Esophagus (tissue), 2 donors: ENCODE measurements at regions not wholly inside any gene's neighbourhood (a gene's known extent, or its start where the extent isn't known, plus 50 kb on each side); places are given as distances from the start of the nearest gene placed in this dataset.
"Not testable (repeated sequence)": the region's sequence is repeated elsewhere in the genome, so short reads cannot be mapped to it uniquely, and the experiment has no call there.

Experiments
- H3K27ac ChIP-seq, 2 donors: one replicate each; pipeline ENCODE4 v1.5.1; 2013; ENCODE audit warnings: low read depth in 2 of 2, mild to moderate bottlenecking in 2 of 2, inconsistent platforms in 1 of 2, low read length in 1 of 2, moderate library complexity in 1 of 2
- H3K27me3 ChIP-seq, 2 donors: one replicate each; pipeline ENCODE4 v1.6.1; 2013; ENCODE audit warnings: low read length in 2 of 2, control low read depth in 1 of 2, mild to moderate bottlenecking in 1 of 2; ENCODE audit not compliant: insufficient read depth in 2 of 2, control insufficient read depth in 1 of 2
- H3K36me3 ChIP-seq, 2 donors: one replicate each; pipeline ENCODE4 v1.6.1; 2013; ENCODE audit warnings: low read length in 1 of 2; ENCODE audit not compliant: control insufficient read depth in 2 of 2, insufficient read depth in 2 of 2
- H3K4me1 ChIP-seq, 2 donors: one replicate each; pipeline ENCODE4 v1.6.1; 2013; ENCODE audit warnings: low read length in 1 of 2; ENCODE audit not compliant: control insufficient read depth in 2 of 2, insufficient read depth in 2 of 2
- H3K4me3 ChIP-seq, 2 donors: one replicate each; pipeline ENCODE4 v1.5.1; 2013; ENCODE audit warnings: low read length in 2 of 2, mild to moderate bottlenecking in 2 of 2, low read depth in 1 of 2, moderate library complexity in 1 of 2
- H3K9me3 ChIP-seq, 2 donors: one replicate each; pipeline ENCODE4 v1.6.1; 2013; ENCODE audit warnings: mild to moderate bottlenecking in 2 of 2, low read depth in 1 of 2, low read length in 1 of 2, moderate library complexity in 1 of 2; ENCODE audit not compliant: control insufficient read depth in 2 of 2, insufficient read depth in 1 of 2
- WGBS, 2 donors: extraction: QIAGEN DNeasy Blood & Tissue Kit; methylation state at CpG; one replicate each; pipeline ENCODE4 v1.1.7; 2013; 5-methylcytosine and 5-hydroxymethylcytosine counted together
- donor health status: healthy with polysubstance abuse.
- donor health status: Bipolar disorder and iron deficiency.

GRCh38 chr2:187656123-187656522 lies 101.9 kb upstream of the TFPI start:
- Histone ChIP-seq H3K27ac (no peak overlapping the region), H3K4me1 (no peaks in the 10 kb centered on the region), H3K9me3 (no peaks in the 10 kb centered on the region), H3K36me3 (no peaks in the 10 kb centered on the region), H3K27me3 (no peaks in the 10 kb centered on the region), H3K4me3 (no peak overlapping the region)
- WGBS, 2 donors, result 71 to 77% methylated on average over 4 of the region's 4 CpGs

- Histone ChIP-seq H3K4me1 (no peaks in the 10 kb centered on the region), H3K4me3 (no peak overlapping the region), H3K27ac (no peak overlapping the region), H3K9me3 (no peaks in the 10 kb centered on the region), H3K36me3 (no peaks in the 10 kb centered on the region), H3K27me3 (no peaks in the 10 kb centered on the region)
- 39 to 43% methylated on average over 5 of the region's 5 CpGs for WGBS, 2 donors
Measured at GRCh38 chr2:187658952-187659525, 104.8 kb upstream of the TFPI start.

DNA sequence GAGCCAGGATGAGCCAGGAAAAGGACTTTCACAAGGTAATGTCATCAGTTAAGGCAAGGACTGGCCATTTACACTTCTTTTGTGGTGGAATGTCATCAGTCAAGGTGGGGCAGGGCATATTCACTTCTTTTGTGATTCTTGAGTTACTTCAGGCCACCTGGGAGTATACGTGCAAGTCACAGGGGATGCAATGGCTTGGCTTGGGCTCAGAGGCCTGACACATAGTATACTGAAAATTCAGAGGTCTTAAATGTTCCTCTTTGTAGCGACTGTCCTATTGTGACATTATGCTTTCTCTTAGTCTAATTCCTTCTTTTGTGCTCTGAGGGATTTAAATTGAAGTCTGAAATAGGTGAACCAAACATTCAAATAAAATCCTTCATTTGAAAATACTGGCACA lies 121.8 kb upstream of the TFPI start:
- not testable (repeated sequence) for H3K4me1 ChIP-seq, H3K36me3 ChIP-seq, H3K4me3 ChIP-seq, H3K27me3 ChIP-seq, H3K9me3 ChIP-seq, H3K27ac ChIP-seq
- 84 to 86% methylated on average over 2 of the region's 2 CpGs for WGBS, 2 donors

DNA sequence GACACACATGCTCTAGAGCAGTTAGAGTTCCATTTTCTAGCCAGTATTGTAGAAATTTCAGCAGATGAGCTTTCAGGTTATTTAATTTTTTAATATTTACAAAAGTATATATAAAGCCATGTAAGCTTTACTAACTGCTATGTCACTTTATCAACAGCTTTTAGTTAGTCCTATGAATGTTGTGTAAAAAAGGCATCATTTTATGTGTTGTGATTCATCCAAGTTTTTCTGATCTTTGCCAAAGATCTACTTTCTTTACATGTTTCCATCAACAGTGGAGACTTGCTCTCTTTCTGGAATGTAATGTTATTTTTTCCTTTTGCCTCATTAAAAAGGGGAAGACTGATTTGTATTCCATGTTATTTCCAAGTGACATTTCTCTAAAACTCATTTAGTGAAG lies 125.2 kb upstream of the TFPI start:
- no peaks in the 10 kb centered on the region for H3K4me1 ChIP-seq
- no peaks in the 10 kb centered on the region for H3K27me3 ChIP-seq
- H3K36me3 ChIP-seq, result no peaks in the 10 kb centered on the region
- no peaks in the 10 kb centered on the region for H3K9me3 ChIP-seq
- no peak overlapping the region for H3K4me3 ChIP-seq
- H3K27ac ChIP-seq, result no peak overlapping the region

DNA sequence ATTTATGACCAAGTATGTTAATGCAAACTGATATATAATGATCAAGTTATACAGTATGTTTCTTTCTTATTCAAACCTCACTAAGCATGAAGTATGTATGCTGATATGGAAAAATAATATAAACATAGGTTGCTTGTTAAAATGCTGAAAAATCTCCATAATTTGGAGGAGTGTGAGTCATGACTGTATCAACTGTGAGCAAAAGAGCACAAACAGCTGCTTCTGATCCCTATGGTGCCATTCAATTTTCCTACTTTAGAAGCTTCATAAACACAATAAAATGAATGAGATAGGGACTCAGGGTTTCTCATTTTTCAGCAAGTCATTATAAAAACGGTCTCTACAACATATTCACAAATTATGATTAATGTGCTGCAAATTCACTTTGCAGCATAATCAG lies 129.9 kb upstream of the TFPI start:
- no peaks in the 10 kb centered on the region for H3K4me1 ChIP-seq
- 54 to 57% methylated on average over 1 of the region's 1 CpG for WGBS, 2 donors
- no peaks in the 10 kb centered on the region for H3K36me3 ChIP-seq
- no peaks in the 10 kb centered on the region for H3K27me3 ChIP-seq
- no peak overlapping the region for H3K27ac ChIP-seq
- H3K9me3 ChIP-seq, result no peaks in the 10 kb centered on the region
- H3K4me3 ChIP-seq, result no peak overlapping the region

DNA sequence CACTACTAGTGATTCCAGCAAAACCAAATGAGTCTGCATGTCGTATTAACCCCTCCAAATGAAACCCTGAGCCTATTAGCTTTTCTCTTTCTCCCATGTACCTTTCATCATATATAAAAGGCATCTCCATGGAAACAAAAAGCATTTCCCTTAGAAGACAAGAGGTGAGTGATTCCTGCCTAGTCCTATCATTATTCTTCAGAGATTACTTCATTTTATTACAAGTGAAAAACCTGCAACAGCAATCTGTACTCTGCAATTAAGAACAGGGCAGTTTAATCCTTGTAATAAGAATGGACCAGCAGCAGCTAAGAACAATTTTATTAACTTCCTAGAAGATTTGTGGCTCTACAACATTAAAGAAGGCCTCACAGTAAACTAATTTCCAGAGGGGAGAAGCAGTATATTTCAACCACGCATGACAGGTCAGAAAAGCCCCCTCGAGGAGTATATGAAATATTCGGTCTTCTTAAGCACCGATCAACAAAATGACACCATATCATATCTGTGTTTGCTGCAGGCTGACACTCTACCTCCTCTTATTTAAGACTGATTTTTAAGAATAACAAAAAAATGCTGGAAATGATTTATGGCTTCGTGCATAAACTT lies 132.3 kb upstream of the TFPI start:
- no peak overlapping the region for H3K4me3 ChIP-seq
- H3K4me1 ChIP-seq, result no peaks in the 10 kb centered on the region
- no peaks in the 10 kb centered on the region for H3K9me3 ChIP-seq
- no peaks in the 10 kb centered on the region for H3K36me3 ChIP-seq
- H3K27me3 ChIP-seq, result no peaks in the 10 kb centered on the region
- 85 to 94% methylated on average over 6 of the region's 6 CpGs for WGBS, 2 donors
- no peak overlapping the region for H3K27ac ChIP-seq

GRCh38 chr2:187687585-187687984 lies 133.3 kb upstream of the TFPI start:
- WGBS, 2 donors, result 66 to 67% methylated on average over 2 of the region's 2 CpGs

DNA sequence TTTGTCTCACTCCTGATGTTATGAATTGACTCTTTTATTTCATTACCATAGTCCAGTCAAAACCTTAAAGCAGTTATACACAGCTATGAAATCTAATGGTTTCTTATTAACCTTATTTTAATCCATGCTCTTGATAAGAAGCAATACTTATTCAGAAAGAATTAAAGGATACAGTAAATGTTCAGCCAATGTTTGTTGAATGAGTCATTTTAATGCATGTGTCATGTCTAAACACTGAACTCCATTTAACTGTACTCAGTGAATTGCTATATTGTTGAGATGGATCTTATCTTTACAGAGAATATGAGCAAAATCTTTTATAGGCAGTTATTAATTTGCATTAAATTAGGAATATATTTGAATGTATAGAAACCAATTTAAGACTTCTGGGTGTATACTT lies 135.1 kb upstream of the TFPI start:
- Histone ChIP-seq H3K4me1 (no peaks in the 10 kb centered on the region), H3K27me3 (no peaks in the 10 kb centered on the region), H3K27ac (no peak overlapping the region), H3K36me3 (no peaks in the 10 kb centered on the region), H3K4me3 (no peak overlapping the region), H3K9me3 (no peaks in the 10 kb centered on the region)

More at GRCh38 chr2:187687585-187687984, 133.3 kb upstream of the TFPI start:
- no peaks in the 10 kb centered on the region for H3K27me3 ChIP-seq
- H3K4me1 ChIP-seq, result no peaks in the 10 kb centered on the region
- no peaks in the 10 kb centered on the region for H3K36me3 ChIP-seq
- H3K4me3 ChIP-seq, result no peak overlapping the region
- no peaks in the 10 kb centered on the region for H3K9me3 ChIP-seq
- no peak overlapping the region for H3K27ac ChIP-seq

DNA sequence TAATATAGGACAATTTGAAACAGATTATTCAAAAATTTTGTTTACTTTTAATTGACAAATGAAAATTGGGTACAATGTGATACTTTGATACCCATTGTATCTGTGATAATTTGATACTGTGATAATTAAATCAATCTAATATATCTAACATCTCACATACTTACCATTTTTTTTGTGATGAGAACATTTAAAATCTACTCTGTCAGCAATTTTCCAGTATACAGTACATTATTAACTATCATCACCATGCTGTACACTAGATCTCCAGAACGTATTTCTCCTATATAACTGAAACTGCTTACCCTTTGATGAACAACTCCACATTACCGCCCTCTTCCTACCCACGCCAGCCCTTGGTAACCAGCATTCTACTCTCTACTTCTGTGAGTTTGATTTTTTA lies 139.7 kb upstream of the TFPI start:
- Histone ChIP-seq H3K36me3 (no peaks in the 10 kb centered on the region), H3K4me1 (no peaks in the 10 kb centered on the region), H3K9me3 (no peaks in the 10 kb centered on the region), H3K4me3 (no peak overlapping the region), H3K27me3 (no peaks in the 10 kb centered on the region), H3K27ac (no peak overlapping the region)
- WGBS, 2 donors, result 84 to 86% methylated on average over 3 of the region's 3 CpGs

DNA sequence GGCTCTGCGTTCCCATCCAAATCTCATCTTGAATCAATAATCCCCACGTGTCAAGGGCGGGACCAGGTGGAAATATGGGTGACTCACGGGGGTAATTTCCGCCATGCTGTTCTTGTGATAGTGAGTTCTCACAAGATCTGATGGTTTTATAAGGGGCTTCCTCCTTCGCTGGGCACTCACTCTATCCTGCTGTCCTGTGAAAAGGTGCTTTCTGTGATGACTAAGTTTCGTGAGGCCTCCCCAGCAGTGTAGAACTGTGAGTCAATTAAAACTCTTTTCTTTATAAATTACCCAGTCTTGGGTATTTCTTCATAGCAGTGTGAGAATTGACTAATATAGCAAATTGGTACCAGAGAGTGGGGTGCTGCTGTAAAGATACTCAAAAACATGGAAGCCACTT lies 142.4 kb upstream of the TFPI start:
- H3K36me3 ChIP-seq, H3K27me3 ChIP-seq, H3K4me3 ChIP-seq, H3K27ac ChIP-seq, H3K9me3 ChIP-seq, H3K4me1 ChIP-seq: not testable (repeated sequence)
- 87 to 88% methylated on average over 7 of the region's 7 CpGs for WGBS, 2 donors
